HuH-7 (cell line): ENCODE measurements at regions not wholly inside any gene's neighbourhood (a gene's known extent, or its start where the extent isn't known, plus 50 kb on each side); places are given as distances from the start of the nearest gene placed in this dataset.
"Not testable (repeated sequence)": the region's sequence is repeated elsewhere in the genome, so short reads cannot be mapped to it uniquely, and the experiment has no call there.

ENCODE experiments used
- DNase-seq: peaks from one replicate; pipeline ENCODE4 v3.0.0; 2011; ENCODE audit warnings: low spot score

DNA sequence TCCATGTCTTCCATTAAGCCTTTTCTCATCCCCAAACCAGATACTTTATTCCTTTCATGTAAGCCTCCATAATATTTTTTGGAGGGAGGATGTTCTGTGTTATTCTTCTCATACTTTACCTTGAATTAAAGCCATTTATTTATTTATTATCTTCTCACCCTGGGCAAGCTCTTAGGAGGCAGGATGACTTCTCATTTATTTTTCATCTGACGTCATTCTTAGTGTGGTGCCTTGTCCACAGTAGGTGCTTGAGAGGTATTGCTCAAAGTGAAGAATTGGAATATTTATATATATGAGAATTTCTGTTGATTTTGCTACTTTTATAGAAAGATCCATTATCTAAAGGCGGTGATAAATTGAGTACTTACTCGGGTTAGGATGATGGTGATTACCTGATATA lies 458.3 kb upstream of the ACTBL2 start:
- DNase-seq, result no peak

DNA sequence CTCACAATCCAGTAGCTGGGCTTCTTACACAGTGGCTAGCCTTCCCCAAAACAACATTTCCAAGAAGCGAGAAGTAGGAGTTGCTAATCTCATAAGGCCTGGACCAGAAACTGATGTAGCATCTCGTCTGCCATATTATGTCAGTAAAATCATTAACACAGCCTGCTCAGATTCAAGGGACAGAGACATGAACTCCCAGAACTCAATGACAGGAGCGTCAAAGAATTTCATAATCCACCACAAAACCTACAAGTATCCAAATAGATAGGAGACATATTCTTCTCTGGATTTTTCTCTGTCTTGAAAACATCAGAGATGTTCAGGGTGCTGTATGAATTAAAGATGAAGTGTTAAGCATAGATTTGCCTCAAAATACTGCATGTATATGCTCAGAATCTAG lies 457.6 kb upstream of the ACTBL2 start:
- DNase-seq, result no peak

DNA sequence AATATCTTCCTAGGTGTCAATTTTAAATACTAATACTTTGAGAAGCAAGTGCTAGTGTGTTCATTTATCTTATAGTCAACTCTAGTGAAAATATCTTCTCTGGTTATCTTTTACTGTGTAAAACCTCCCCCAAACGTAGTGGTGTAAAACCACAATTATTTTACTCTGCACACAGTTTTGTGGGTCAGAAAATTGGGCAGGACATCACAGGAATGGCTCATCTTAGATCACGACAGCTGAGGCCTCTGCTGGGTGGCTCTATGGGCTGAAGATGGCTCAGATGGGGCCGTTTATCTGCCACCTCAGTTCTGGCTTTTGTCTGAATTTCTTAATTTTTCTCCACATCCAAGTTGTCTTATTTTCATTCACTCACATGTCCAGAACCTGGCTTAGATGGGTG lies 457.2 kb upstream of the ACTBL2 start:
- DNase-seq, result no peak

GRCh38 chr5:57939335-57939734 lies 456.7 kb upstream of the ACTBL2 start:
- no peak for DNase-seq

DNA sequence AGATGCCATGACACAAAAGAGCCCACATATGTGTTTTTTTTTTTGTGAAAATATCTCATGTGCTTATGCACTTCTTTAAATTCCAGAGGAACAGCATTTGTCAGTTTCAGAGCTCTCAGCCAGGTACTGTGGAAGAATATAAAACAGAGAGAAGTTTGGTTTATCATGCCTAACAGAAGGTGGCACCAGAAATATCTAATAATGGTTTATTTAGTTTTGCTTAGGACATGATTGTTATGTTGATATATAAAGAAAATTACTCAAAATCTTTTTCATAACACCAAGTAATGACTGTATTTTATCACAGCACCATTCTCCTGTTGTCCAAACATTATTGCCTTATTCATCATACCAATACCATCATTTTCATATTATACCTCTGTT lies 455.6 kb upstream of the ACTBL2 start:
- no peak for DNase-seq

GRCh38 chr5:57937501-57938173 lies 455.0 kb upstream of the ACTBL2 start:
- DNase-seq, result no peak

DNA sequence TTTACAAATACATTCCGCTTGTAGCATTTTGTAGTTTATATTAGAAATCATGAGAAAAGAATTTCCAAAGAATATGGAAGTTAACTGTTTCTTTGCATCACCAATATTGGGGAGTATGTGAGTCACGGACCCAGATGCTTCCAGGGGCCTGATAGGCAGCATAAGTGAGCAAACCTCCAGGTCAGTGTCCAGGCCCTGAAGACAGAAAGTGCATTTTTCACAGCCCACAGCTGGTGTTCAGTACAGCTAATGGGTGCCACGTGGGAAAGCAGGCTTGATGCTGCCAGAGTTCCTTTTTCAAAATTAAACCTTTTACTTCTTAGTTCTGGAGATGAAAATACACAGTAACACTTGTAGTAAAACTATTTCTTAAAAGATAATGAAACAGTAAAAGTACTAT lies 454.4 kb upstream of the ACTBL2 start:
- DNase-seq, result no peak

- no peak for DNase-seq
Observed at GRCh38 chr5:57932761-57933160, 450.1 kb upstream of the ACTBL2 start.

DNA sequence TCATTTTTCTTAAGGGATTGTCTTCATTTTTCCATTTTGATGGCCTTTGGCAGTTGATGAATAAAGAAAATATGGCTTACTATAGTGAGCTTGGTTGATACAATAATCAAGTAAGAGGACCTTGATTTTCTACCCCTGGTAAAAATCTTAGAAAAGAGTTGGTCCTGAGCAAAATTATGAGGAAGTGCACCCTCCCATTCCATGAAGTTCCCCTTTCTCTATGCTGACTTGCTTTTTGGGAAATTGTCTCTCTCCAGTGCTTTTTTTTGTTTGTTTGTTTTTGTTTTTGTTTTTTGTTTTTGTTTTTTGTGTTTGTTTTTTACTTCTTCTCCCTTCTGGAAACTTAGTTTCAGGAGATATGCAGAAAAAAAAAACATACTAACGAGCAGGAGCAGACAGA lies 449.2 kb upstream of the ACTBL2 start:
- no peak for DNase-seq

- DNase-seq, result no peak
Observed at GRCh38 chr5:57931352-57931751, 448.7 kb upstream of the ACTBL2 start.

GRCh38 chr5:57929271-57929670 lies 446.7 kb upstream of the ACTBL2 start:
- DNase-seq, result no peak

DNA sequence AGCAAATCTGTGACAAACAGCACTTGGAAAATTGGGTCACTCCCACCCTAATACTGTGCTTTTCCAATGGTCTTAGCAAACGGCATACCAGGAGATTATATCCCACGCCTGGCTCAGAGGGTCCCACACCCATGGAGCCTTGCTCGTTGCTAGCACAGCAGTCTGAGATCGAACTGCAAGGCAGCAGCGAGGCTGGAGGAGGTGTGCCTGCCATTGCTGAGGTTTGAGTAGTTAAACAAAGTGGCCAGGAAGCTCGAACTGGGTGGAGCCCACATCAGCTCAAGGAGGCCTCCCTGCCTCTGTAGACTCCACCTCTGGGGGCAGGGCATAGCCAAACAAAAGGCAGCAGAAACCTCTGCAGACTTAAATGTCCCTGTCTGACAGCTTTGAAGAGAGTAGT lies 440.5 kb upstream of the ACTBL2 start:
- not testable (repeated sequence) for DNase-seq

- no peak for DNase-seq
Observed at GRCh38 chr5:57917004-57917403, 434.4 kb upstream of the ACTBL2 start.

- DNase-seq, result no peak
Observed at GRCh38 chr5:57915536-57915935, 432.9 kb upstream of the ACTBL2 start.

DNA sequence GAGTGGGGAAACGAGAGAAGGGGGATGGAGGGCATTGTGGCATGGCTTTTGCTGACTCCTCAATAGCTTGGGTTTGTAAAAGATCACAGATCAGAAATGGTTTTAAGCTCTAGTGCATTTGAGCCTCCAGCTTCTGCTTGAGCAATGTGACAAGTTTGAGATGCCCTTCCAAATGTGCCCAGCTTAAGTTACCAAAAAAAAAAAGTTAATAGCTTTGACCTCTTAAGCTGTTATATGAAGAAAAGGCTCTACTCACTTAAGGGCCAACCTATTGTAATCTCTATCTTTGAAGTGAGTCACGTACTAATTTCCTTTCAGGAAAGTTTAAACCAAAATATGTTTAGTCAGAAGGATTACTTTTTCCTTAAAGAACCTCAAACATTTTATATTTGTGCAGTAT lies 428.8 kb upstream of the ACTBL2 start:
- DNase-seq, result no peak

GRCh38 chr5:57906671-57907070 lies 424.1 kb upstream of the ACTBL2 start:
- no peak for DNase-seq

GRCh38 chr5:57903458-57903857 lies 420.8 kb upstream of the ACTBL2 start:
- DNase-seq, result no peak

DNA sequence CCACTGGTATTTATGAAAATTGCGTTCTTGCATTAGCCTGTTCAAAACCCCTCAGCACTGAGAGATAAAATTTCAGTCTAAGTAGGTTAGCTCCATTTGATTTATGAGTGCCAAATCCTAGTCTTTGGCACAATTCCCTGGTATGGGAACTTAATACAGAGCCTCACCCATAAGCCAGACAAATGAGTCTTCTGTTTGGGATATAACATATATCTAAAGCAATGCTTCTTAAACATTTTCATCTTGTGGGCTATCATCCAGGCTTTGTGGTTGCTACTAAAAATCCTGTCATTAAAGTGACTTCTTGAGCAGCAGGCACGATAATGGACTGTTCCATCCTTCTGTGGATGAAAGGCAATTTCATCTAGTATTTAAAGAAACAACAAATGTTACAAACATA lies 419.5 kb upstream of the ACTBL2 start:
- no peak for DNase-seq

DNA sequence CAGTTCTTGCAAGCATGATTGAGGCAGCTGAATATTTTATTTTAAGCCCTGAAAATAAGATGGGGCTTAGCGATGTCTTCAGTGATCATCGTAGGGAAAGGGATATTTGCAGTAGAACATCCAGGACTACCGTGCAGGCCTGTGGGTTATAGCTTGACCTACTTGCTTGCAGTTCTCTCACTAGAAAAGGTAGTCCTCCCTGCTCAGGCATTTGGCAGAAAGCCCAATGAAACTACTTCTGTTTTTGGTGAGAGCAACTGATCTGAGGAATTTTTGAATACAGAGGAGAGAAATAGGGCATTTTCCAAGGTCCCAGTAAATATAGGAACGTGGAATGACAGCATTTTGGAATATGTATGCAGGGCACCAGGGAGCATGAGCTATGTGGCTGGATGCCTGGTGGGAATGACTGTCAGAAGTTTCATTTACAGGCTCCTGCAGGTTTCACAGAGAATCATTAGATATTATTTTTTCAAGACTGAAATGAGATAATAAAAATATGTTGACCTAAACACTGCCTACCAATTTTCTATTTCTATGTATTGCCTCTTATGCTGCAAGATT lies 417.9 kb upstream of the ACTBL2 start:
- DNase-seq, result no peak

DNA sequence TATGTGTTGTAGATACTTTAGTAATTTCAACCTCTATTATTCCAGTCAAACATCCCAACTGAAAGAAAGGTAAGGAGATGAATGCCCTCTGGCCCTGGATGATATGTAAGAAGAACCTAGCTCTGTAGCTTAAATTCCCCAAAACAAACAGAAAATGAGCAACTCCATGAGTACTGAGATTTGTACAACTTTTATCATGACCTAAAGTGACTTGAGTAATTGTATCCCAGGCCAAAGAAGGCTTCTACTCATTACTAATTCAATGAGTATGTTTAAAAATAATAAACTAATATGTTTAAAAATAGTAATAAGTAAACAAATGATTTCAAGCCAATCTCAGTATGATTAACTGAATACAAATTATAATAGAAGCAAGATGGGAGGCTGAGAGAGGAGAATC lies 414.0 kb upstream of the ACTBL2 start:
- DNase-seq, result no peak

DNA sequence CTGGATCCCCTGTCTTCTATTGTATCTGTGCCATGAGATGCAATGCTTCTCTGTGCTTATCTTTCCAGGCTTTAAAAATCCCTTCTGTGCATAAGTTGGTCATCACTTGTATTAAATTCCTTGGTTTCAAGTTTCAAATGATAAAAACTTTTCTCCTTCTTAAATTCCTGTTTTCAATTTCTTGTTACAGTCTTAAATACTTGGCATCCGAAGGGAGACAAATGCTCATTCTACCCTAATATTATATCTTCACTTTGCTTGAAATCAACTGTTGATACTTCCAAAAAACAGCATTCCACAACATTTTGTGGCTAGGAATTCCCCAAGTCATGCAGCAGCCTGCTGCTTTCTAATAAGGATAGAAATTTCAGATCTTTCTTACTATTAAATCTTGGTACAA lies 413.2 kb upstream of the ACTBL2 start:
- no peak for DNase-seq

- no peak for DNase-seq
Observed at GRCh38 chr5:57893926-57894325, 411.3 kb upstream of the ACTBL2 start.

- DNase-seq, result no peak
Observed at GRCh38 chr5:57891443-57891842, 408.8 kb upstream of the ACTBL2 start.

- DNase-seq, result peak; percentile 17
Observed at GRCh38 chr5:57889558-57889957, 406.9 kb upstream of the ACTBL2 start.
